H1 (cell line): ENCODE measurements at regions not wholly inside any gene's neighbourhood (a gene's known extent, or its start where the extent isn't known, plus 50 kb on each side); places are given as distances from the start of the nearest gene placed in this dataset.

ENCODE experiments used
- BCL11A ChIP-seq, 2 experiments: IDR thresholded peaks; one replicate each; pipeline ENCODE4 v1.6.1; 2011; ENCODE audit warnings: low read depth in 2 of 2, low read length in 2 of 2, mild to moderate bottlenecking in 2 of 2
- EGR1 ChIP-seq: IDR thresholded peaks from 2 replicates; pipeline ENCODE4 v1.6.1; 2011; ENCODE audit warnings: low read depth, low read length, borderline replicate concordance
- GTF2F1 ChIP-seq: IDR thresholded peaks from 2 replicates; pipeline ENCODE4 v1.6.1; 2012; ENCODE audit warnings: low read depth, low read length, improper control_type of control experiment, borderline replicate concordance
- KDM4A ChIP-seq: IDR thresholded peaks from one replicate; pipeline ENCODE4 v1.7.1; 2012; ENCODE audit warnings: low read depth, mild to moderate bottlenecking, moderate library complexity, low read length, inconsistent platforms; ENCODE audit not compliant: severe bottlenecking
- RXRA ChIP-seq: IDR thresholded peaks from 2 replicates; pipeline ENCODE4 v1.6.1; 2011; ENCODE audit warnings: low read depth, mild to moderate bottlenecking, low read length, moderate library complexity; ENCODE audit not compliant: insufficient read depth
- SIX5 ChIP-seq: IDR thresholded peaks from 2 replicates; pipeline ENCODE4 v1.6.1; 2011; ENCODE audit warnings: mild to moderate bottlenecking, low read depth, low read length
- TF ChIP-seq, protein P1 (sequence below): IDR thresholded peaks from 2 replicates; pipeline ENCODE4 v1.6.1; 2012; ENCODE audit warnings: low read length, inconsistent platforms

DNA sequence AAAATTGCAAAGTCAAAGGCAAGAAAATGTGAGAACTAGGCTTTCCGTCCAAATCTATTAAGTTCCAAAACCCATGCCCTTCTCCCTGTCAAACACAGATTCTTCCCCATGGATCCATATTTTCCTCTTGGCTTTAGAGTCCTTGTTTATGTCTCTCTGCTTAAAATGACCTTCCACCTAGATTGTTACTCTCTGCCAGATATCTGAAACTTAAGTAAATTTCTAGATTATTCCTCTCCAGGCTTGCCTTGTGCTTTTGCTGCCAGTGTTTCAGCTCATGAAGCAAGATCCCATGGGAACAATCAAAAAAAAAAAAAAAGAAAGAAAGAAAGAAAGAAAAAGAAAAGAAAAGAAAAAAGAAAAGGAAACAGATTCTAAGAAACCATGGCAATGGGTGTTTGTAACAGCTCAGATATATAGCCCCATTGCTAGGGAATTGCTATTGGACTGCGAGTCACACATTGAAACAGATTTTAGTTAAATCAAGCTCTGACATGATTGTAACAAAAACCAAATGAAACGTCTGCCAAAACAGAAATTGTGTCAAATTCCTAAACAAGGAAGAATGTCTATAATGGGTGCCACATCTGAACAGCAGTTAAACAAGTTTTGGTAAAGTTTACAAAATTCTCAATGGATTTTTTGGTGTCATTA, 660.7 kb upstream of the CNTNAP5 start (continued):
- no peak for TF ChIP-seq BCL11A (IDR thresholded peaks at IDR 0.05; ENCODE audit: low read depth in 2 of 2, low read length in 2 of 2)
- TF ChIP-seq RXRA, result no peak
- no peak for TF ChIP-seq SIX5
- TF ChIP-seq, protein P1, sequence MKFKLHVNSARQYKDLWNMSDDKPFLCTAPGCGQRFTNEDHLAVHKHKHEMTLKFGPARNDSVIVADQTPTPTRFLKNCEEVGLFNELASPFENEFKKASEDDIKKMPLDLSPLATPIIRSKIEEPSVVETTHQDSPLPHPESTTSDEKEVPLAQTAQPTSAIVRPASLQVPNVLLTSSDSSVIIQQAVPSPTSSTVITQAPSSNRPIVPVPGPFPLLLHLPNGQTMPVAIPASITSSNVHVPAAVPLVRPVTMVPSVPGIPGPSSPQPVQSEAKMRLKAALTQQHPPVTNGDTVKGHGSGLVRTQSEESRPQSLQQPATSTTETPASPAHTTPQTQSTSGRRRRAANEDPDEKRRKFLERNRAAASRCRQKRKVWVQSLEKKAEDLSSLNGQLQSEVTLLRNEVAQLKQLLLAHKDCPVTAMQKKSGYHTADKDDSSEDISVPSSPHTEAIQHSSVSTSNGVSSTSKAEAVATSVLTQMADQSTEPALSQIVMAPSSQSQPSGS, result no peak
- TF ChIP-seq KDM4A, result no peak
- TF ChIP-seq EGR1, result no peak
- no peak for TF ChIP-seq GTF2F1
